Neuronal stem cell (in vitro differentiated cells): ENCODE measurements at regions not wholly inside any gene's neighbourhood (a gene's known extent, or its start where the extent isn't known, plus 50 kb on each side); places are given as distances from the start of the nearest gene placed in this dataset.

Experiments
- DNase-seq: peaks from one replicate; pipeline ENCODE4 v3.0.0-alpha.2; 2013; ENCODE audit warnings: low spot score
- H2AFZ ChIP-seq: one replicate; pipeline ENCODE4 v1.6.1; 2013; ENCODE audit warnings: mild to moderate bottlenecking, low read length, inconsistent platforms
- H2AK5ac ChIP-seq: 2 replicates; pipeline ENCODE4 v1.6.1; 2013; ENCODE audit warnings: low read depth, mild to moderate bottlenecking, inconsistent platforms, low read length, moderate library complexity, mixed read lengths
- H2BK120ac ChIP-seq: 2 replicates; pipeline ENCODE4 v1.6.1; 2013; ENCODE audit warnings: low read depth, mild to moderate bottlenecking, inconsistent platforms, low read length, moderate library complexity, mixed read lengths
- H2BK12ac ChIP-seq: one replicate; pipeline ENCODE4 v1.6.1; 2013; ENCODE audit warnings: low read length, inconsistent platforms
- H2BK15ac ChIP-seq: 2 replicates; pipeline ENCODE4 v1.6.1; 2013; ENCODE audit warnings: mild to moderate bottlenecking, low read length, inconsistent platforms, mixed read lengths
- H2BK5ac ChIP-seq: one replicate; pipeline ENCODE4 v1.6.1; 2013; ENCODE audit warnings: inconsistent platforms, mild to moderate bottlenecking, low read length, moderate library complexity
- H3K14ac ChIP-seq: one replicate; pipeline ENCODE4 v1.6.1; 2013; ENCODE audit warnings: low read length, inconsistent platforms
- H3K18ac ChIP-seq: 2 replicates; pipeline ENCODE4 v1.6.1; 2013; ENCODE audit warnings: low read length, inconsistent platforms
- H3K23ac ChIP-seq: 2 replicates; pipeline ENCODE4 v1.6.1; 2013; ENCODE audit warnings: low read depth, mild to moderate bottlenecking, mixed read lengths, low read length, inconsistent platforms; ENCODE audit not compliant: poor library complexity
- H3K27ac ChIP-seq: replicated peaks from 3 replicates; pipeline ENCODE4 v1.5.1; 2013; ENCODE audit warnings: low read length, inconsistent platforms
- H3K27me3 ChIP-seq, 3 experiments: 2 replicates each; pipeline ENCODE4 v1.6.1; 2013; ENCODE audit warnings: low read length in 3 of 3, mild to moderate bottlenecking in 2 of 3, inconsistent platforms in 1 of 3, low read depth in 1 of 3, mixed read lengths in 1 of 3, moderate library complexity in 1 of 3; ENCODE audit not compliant: control insufficient read depth in 3 of 3, insufficient read depth in 3 of 3
- H3K36me3 ChIP-seq, 2 donors: replicated peaks in 1 of 2; 2 replicates each; pipeline ENCODE4 v1.6.1; 2013; ENCODE audit warnings: low read length in 2 of 2; ENCODE audit not compliant: control insufficient read depth in 2 of 2, insufficient read depth in 2 of 2
- H3K4ac ChIP-seq: 2 replicates; pipeline ENCODE4 v1.6.1; 2013; ENCODE audit warnings: inconsistent platforms, mild to moderate bottlenecking, low read length, moderate library complexity
- H3K4me1 ChIP-seq, 2 donors: 1 replicate in 1 of 2; 2 replicates in 1 of 2; pipeline ENCODE4 v1.6.1; 2013; ENCODE audit warnings: low read length in 2 of 2, low read depth in 1 of 2; ENCODE audit not compliant: control insufficient read depth in 2 of 2, insufficient read depth in 1 of 2
- H3K4me2 ChIP-seq: one replicate; pipeline ENCODE4 v1.6.1; 2013; ENCODE audit warnings: mild to moderate bottlenecking, low read length, inconsistent platforms; ENCODE audit not compliant: insufficient read depth, poor library complexity, severe bottlenecking
- H3K4me3 ChIP-seq, 2 donors: 2 replicates each; pipeline ENCODE4 v1.5.1; 2013; ENCODE audit warnings: low read length in 2 of 2, mild to moderate bottlenecking in 2 of 2, inconsistent platforms in 1 of 2, moderate library complexity in 1 of 2
- H3K79me1 ChIP-seq: one replicate; pipeline ENCODE4 v1.6.1; 2013; ENCODE audit warnings: low read depth, mild to moderate bottlenecking, inconsistent platforms, low read length, moderate library complexity
- H3K9ac ChIP-seq: one replicate; pipeline ENCODE4 v1.6.1; 2013; ENCODE audit warnings: mild to moderate bottlenecking, low read depth, low read length, inconsistent platforms; ENCODE audit not compliant: poor library complexity
- H3K9me3 ChIP-seq, 2 donors: replicated peaks in 1 of 2; 2 replicates each; pipeline versions ENCODE3 to v1.6.1; 2013; ENCODE audit warnings: low read length in 2 of 2, mild to moderate bottlenecking in 2 of 2, inconsistent platforms in 1 of 2, low read depth in 1 of 2, mixed read lengths in 1 of 2, moderate library complexity in 1 of 2; ENCODE audit not compliant: control insufficient read depth in 2 of 2, insufficient read depth in 1 of 2
- H4K8ac ChIP-seq: one replicate; pipeline ENCODE4 v1.6.1; 2013; ENCODE audit warnings: low read depth, mild to moderate bottlenecking, inconsistent platforms, low read length, moderate library complexity
- H4K91ac ChIP-seq: one replicate; pipeline ENCODE4 v1.6.1; 2013; ENCODE audit warnings: low read length, low read depth, mild to moderate bottlenecking, inconsistent platforms; ENCODE audit not compliant: poor library complexity
- WGBS, 2 donors: extraction: QIAGEN DNeasy Blood & Tissue Kit; methylation state at CpG; one replicate each; pipeline ENCODE4 v1.1.7; 2013; ENCODE audit warnings: missing lambda C conversion rate in 2 of 2, mixed read lengths in 1 of 2; ENCODE audit not compliant: insufficient read length in 2 of 2, insufficient replicate concordance in 1 of 2; ENCODE audit errors: extremely low coverage in 2 of 2; 5-methylcytosine and 5-hydroxymethylcytosine counted together

DNA sequence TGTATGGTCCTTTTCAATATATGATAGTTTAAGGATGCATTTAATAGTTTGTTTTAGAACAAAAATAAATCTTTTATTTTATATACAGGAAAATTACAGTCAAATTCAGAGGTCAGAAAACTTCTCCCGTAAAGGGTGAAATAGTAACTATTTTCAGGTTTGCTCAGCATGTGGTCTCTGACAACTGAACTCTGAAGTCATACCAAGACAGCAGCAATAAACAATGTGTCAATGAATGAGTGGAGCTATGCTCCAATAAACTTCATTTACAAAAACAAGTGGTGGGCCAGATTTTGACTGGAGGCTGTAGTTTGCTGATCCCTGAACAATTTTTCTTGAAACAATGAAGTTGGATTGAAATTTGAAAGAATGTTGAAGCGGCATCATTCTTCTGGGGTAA, 123.6 kb downstream of the ZNF248 start:
- Histone ChIP-seq H4K8ac (no peak overlapping the region), H2BK120ac (no peak overlapping the region), H3K9ac (no peak overlapping the region), H3K23ac (no peak overlapping the region), H3K79me1 (no peaks in the 10 kb centered on the region), H2BK12ac (no peak overlapping the region), H2BK15ac (no peak overlapping the region), H3K36me3 (no peaks in the 10 kb centered on the region), H2AFZ (no peak overlapping the region), H3K27ac (no peak overlapping the region), H4K91ac (no peak overlapping the region), H3K18ac (no peak overlapping the region), H2AK5ac (no peak overlapping the region), H3K27me3 (no peaks in the 10 kb centered on the region), H3K4ac (no peak overlapping the region), H3K9me3 (peaks cover 0 to 18% of the 10 kb centered on the region in 2 donors), H3K14ac (no peak overlapping the region), H3K4me2 (no peak overlapping the region), H3K4me3 (no peak overlapping the region), H2BK5ac (no peak overlapping the region), H3K4me1 (no peaks in the 10 kb centered on the region)
- DNase-seq: no peak
- WGBS, 2 donors: no CpG with 5 or more reads among the region's 2 CpGs

DNA sequence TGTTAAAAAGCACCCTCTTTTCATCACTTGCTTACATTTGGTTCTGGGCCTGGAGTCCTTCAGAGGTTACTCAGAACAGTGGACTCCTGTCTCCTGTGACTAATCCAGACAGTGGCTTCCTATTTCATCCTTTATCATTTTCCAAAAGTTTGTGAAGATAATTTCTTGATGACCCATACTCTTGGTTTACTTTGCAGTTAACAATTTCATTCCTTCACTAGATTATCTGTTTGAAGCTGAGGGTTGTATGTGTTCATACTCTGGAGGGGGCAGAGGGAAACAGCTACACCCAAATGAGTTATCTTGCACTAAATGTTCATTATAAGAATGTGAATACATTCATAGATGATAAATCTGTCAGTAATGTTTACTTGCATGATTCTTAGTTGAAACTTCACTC, 124.7 kb downstream of the ZNF248 start:
- H2BK5ac ChIP-seq: no peak overlapping the region
- no peak overlapping the region for H3K4me2 ChIP-seq
- no peaks in the 10 kb centered on the region for H3K27me3 ChIP-seq
- H3K4ac ChIP-seq: no peak overlapping the region
- no peak overlapping the region for H3K4me3 ChIP-seq
- H2AFZ ChIP-seq: no peak overlapping the region
- H3K4me1 ChIP-seq: no peaks in the 10 kb centered on the region
- H2BK15ac ChIP-seq: no peak overlapping the region
- H2BK12ac ChIP-seq: no peak overlapping the region
- H4K91ac ChIP-seq: no peak overlapping the region
- no peak for DNase-seq
- no peak overlapping the region for H3K18ac ChIP-seq
- H2BK120ac ChIP-seq: no peak overlapping the region
- H3K9ac ChIP-seq: no peak overlapping the region
- H3K27ac ChIP-seq: no peak overlapping the region
- no peaks in the 10 kb centered on the region for H3K79me1 ChIP-seq
- H3K36me3 ChIP-seq: no peaks in the 10 kb centered on the region
- no peak overlapping the region for H3K14ac ChIP-seq
- H2AK5ac ChIP-seq: no peak overlapping the region
- no peak overlapping the region for H4K8ac ChIP-seq
- H3K9me3 ChIP-seq: peaks cover 0 to 26% of the 10 kb centered on the region in 2 donors
- H3K23ac ChIP-seq: no peak overlapping the region

- no peak overlapping the region for H3K18ac ChIP-seq
- no peak overlapping the region for H2BK15ac ChIP-seq
- H2BK12ac ChIP-seq: no peak overlapping the region
- no peak overlapping the region for H2AK5ac ChIP-seq
- H3K14ac ChIP-seq: peak overlapping the region; percentile 38
- no peak overlapping the region for H2AFZ ChIP-seq
- H4K8ac ChIP-seq: peak overlapping the region; percentile 65
- H3K9ac ChIP-seq: peak overlapping the region; percentile 44
- no peak overlapping the region for H3K27ac ChIP-seq
- H3K4me1 ChIP-seq: no peaks in the 10 kb centered on the region
- no peak for DNase-seq
- peaks cover 0 to 22% of the 10 kb centered on the region in 2 donors for H3K9me3 ChIP-seq
- H2BK120ac ChIP-seq: no peak overlapping the region
- no peaks in the 10 kb centered on the region for H3K36me3 ChIP-seq
- H3K4ac ChIP-seq: no peak overlapping the region
- no peak overlapping the region for H4K91ac ChIP-seq
- no peaks in the 10 kb centered on the region for H3K79me1 ChIP-seq
- WGBS, 2 donors: no CpG with 5 or more reads among the region's 5 CpGs
- H3K23ac ChIP-seq: peak overlapping the region; percentile 73
- no peak overlapping the region for H2BK5ac ChIP-seq
- no peak overlapping the region for H3K4me2 ChIP-seq
- peak overlapping the region in 1 of 2 donors; percentile 69 for H3K4me3 ChIP-seq
- no peaks in the 10 kb centered on the region for H3K27me3 ChIP-seq
These were observed 128.6 kb downstream of the ZNF248 start for GRCh38 chr10:37728830-37729229.

GRCh38 chr10:37727491-37728352, 129.7 kb downstream of the ZNF248 start:
- H3K14ac ChIP-seq: no peak overlapping the region

More at GRCh38 chr10:37727491-37728352, 129.7 kb downstream of the ZNF248 start:
- Histone ChIP-seq H3K23ac (no peak overlapping the region), H3K4me3 (peak overlapping the region in 1 of 2 donors; percentile 22), H3K4me1 (no peaks in the 10 kb centered on the region), H3K27ac (no peak overlapping the region), H3K18ac (no peak overlapping the region), H2BK15ac (no peak overlapping the region), H2BK5ac (no peak overlapping the region), H3K4me2 (no peak overlapping the region), H3K4ac (no peak overlapping the region), H2BK12ac (no peak overlapping the region), H4K8ac (no peak overlapping the region), H3K27me3 (no peaks in the 10 kb centered on the region), H3K9ac (no peak overlapping the region), H3K79me1 (no peaks in the 10 kb centered on the region), H4K91ac (no peak overlapping the region), H3K36me3 (no peaks in the 10 kb centered on the region), H3K9me3 (peaks cover 0 to 22% of the 10 kb centered on the region in 2 donors), H2AK5ac (no peak overlapping the region), H2AFZ (no peak overlapping the region), H2BK120ac (no peak overlapping the region)
- no peak for DNase-seq
- no CpG with 5 or more reads among the region's 12 CpGs for WGBS, 2 donors
